ENCODE measurements at regions not wholly inside any gene's neighbourhood (a gene's known extent, or its start where the extent isn't known, plus 50 kb on each side); places are given as distances from the start of the nearest gene placed in this dataset.

GRCh38 chr18:28922936-28923335 is 746.0 kb upstream of the CDH2 start:
- no TSS peak for BruUV-seq (replicated peaks)
- ChIA-PET CTCF (no interaction called here), POLR2A (ENCODE audit: low non-redundant PET) (no interaction called here)
- Histone ChIP-seq H3K4me1 (ENCODE audit: insufficient read depth, low read length, poor library complexity, severe bottlenecking) (no peaks in the 10 kb centered on the region), H3K27ac (ENCODE audit: low read depth, low read length, poor library complexity, severe bottlenecking) (no peak overlapping the region), H3K9me3 (ENCODE audit: low read depth, low read length, poor library complexity, severe bottlenecking) (no peaks in the 10 kb centered on the region), H3K27me3 (replicated peaks; ENCODE audit: insufficient read depth, low read depth, low read length, poor library complexity) (no peaks in the 10 kb centered on the region), H3K4me3 (ENCODE audit: low read depth, low read length, poor library complexity, severe bottlenecking) (no peak overlapping the region), H3K36me3 (ENCODE audit: insufficient read depth, low read length, poor library complexity, severe bottlenecking) (no peaks in the 10 kb centered on the region)
- intact Hi-C loops (cut with micrococcal nuclease; ENCODE audit: unreplicated experiment), result no loop called here
- DNase-seq (ENCODE audit: low spot score), result no peak
- TF ChIP-seq CTCF (conservative IDR thresholded peaks at IDR 0.05; ENCODE audit: low read depth, low read length), result no peak
- TF ChIP-seq EZH2 (IDR thresholded peaks at IDR 0.05; ENCODE audit: borderline replicate concordance, low read depth, low read length, poor library complexity, severe bottlenecking), result no peak

- intact Hi-C loops (cut with micrococcal nuclease; ENCODE audit: unreplicated experiment), result no loop called here
- Histone ChIP-seq H3K36me3 (ENCODE audit: insufficient read depth, low read length, poor library complexity, severe bottlenecking) (no peaks in the 10 kb centered on the region), H3K27me3 (replicated peaks; ENCODE audit: insufficient read depth, low read depth, low read length, poor library complexity) (no peaks in the 10 kb centered on the region), H3K4me3 (ENCODE audit: low read depth, low read length, poor library complexity, severe bottlenecking) (no peak overlapping the region), H3K4me1 (ENCODE audit: insufficient read depth, low read length, poor library complexity, severe bottlenecking) (no peaks in the 10 kb centered on the region), H3K27ac (ENCODE audit: low read depth, low read length, poor library complexity, severe bottlenecking) (no peak overlapping the region), H3K9me3 (ENCODE audit: low read depth, low read length, poor library complexity, severe bottlenecking) (peaks cover 3% of the 10 kb centered on the region)
- BruUV-seq (replicated peaks), result no TSS peak
- DNase-seq (ENCODE audit: low spot score), result no peak
- POLR2A ChIA-PET (ENCODE audit: low non-redundant PET), result no interaction called here
- TF ChIP-seq EZH2 (IDR thresholded peaks at IDR 0.05; ENCODE audit: borderline replicate concordance, low read depth, low read length, poor library complexity, severe bottlenecking) (no peak), CTCF (conservative IDR thresholded peaks at IDR 0.05; ENCODE audit: low read depth, low read length) (no peak)
- CTCF ChIA-PET, result no interaction called here
These were observed 739.5 kb upstream of the CDH2 start for GRCh38 chr18:28916456-28916855.

- Histone ChIP-seq H3K4me3 (ENCODE audit: low read depth, low read length, poor library complexity, severe bottlenecking) (no peak overlapping the region), H3K9me3 (ENCODE audit: low read depth, low read length, poor library complexity, severe bottlenecking) (peaks cover 6% of the 10 kb centered on the region), H3K27ac (ENCODE audit: low read depth, low read length, poor library complexity, severe bottlenecking) (no peak overlapping the region), H3K36me3 (ENCODE audit: insufficient read depth, low read length, poor library complexity, severe bottlenecking) (no peaks in the 10 kb centered on the region), H3K4me1 (ENCODE audit: insufficient read depth, low read length, poor library complexity, severe bottlenecking) (no peaks in the 10 kb centered on the region), H3K27me3 (replicated peaks; ENCODE audit: insufficient read depth, low read depth, low read length, poor library complexity) (no peaks in the 10 kb centered on the region)
- DNase-seq (ENCODE audit: low spot score), result peak; percentile 46
- no TSS peak for BruUV-seq (replicated peaks)
- POLR2A ChIA-PET (ENCODE audit: low non-redundant PET), result no interaction called here
- intact Hi-C loops (cut with micrococcal nuclease; ENCODE audit: unreplicated experiment), result no loop called here
- no peak for TF ChIP-seq CTCF (conservative IDR thresholded peaks at IDR 0.05; ENCODE audit: low read depth, low read length)
- no peak for TF ChIP-seq EZH2 (IDR thresholded peaks at IDR 0.05; ENCODE audit: borderline replicate concordance, low read depth, low read length, poor library complexity, severe bottlenecking)
- CTCF ChIA-PET, result no interaction called here
These were observed 728.6 kb upstream of the CDH2 start for GRCh38 chr18:28905509-28905908.

Measured in A673 (cell line).